Epithelial cell of esophagus (primary cell): ENCODE measurements at regions not wholly inside any gene's neighbourhood (a gene's known extent, or its start where the extent isn't known, plus 50 kb on each side); places are given as distances from the start of the nearest gene placed in this dataset.
"Not testable (repeated sequence)": the region's sequence is repeated elsewhere in the genome, so short reads cannot be mapped to it uniquely, and the experiment has no call there.

Experiments
- DNase-seq: peaks from one replicate; pipeline ENCODE4 v3.0.0; 2010; ENCODE audit warnings: low read depth
- H3K4me3 ChIP-seq: 2 replicates; pipeline ENCODE4 v1.5.1; 2011; ENCODE audit warnings: mild to moderate bottlenecking, low read length, control low read depth
- CTCF ChIP-seq: IDR thresholded peaks from 2 replicates; pipeline ENCODE4 v1.5.1; 2011; ENCODE audit warnings: low read depth, mild to moderate bottlenecking, low read length, control low read depth, inconsistent platforms; ENCODE audit not compliant: insufficient read depth; ENCODE audit errors: missing control alignments

DNA sequence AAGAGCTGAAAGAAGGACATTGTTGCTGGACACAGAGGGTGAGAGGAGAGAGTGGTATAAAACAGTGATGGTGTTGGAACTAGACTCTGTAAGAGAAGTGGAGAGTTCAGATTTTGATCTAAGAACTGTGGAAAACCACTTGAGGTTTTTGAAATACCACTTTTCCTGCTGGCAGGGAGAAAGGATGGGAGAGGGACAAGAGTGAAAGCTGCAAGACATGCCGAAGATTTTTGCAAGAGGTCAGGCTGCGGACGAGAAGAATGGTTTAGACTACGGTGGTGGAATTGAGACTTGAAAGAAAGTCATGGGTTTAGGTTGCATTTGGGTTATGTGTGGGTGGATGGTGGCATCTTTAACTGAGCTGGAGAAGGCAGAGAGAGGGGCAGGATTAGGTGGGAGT lies 202.2 kb upstream of the RPS23 start:
- DNase-seq, result no peak
- no peak overlapping the region for H3K4me3 ChIP-seq
- TF ChIP-seq CTCF, result no peak

DNA sequence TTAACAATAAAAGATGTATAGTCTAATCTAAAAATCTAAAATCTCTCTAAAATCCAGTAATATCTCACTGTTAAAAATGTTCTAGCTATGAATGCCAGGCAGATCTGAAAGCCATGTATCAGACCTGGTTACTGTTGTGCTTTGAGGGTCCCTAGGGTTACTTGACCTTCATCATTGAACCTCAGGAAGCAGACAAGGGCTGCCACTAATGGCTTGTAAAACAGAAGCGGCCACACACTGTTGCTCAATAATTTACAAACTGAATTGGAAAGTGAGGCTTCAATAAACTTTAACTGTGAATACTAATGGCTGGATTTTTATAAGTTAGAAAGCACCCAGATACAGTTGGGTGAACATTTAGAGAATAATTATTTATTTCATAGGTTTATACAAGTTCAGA lies 198.0 kb upstream of the RPS23 start:
- no peak overlapping the region for H3K4me3 ChIP-seq
- no peak for DNase-seq
- TF ChIP-seq CTCF, result no peak

DNA sequence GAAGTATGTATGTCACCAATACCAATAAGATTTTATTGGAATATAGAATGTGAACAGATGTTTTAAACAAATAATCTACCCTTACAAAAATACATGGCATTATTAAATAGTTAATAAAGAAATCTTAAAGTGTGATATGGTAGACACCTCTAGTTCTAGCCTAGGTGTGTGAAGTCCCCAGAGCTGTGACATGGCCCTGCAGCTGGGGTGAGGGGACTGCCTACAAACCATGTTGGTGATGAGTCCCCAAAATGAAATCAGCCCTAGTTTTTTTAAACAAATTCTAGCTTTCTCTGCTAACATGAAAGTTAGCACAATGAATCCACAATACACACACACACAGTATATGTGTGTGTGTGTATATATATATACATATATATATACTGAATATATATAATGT lies 195.1 kb upstream of the RPS23 start:
- no peak for TF ChIP-seq CTCF
- H3K4me3 ChIP-seq, result no peak overlapping the region
- no peak for DNase-seq

- peak; percentile 22 for DNase-seq
- no peak for TF ChIP-seq CTCF
- H3K4me3 ChIP-seq, result no peak overlapping the region
Observed at GRCh38 chr5:82470185-82470994, 192.2 kb upstream of the RPS23 start.

DNA sequence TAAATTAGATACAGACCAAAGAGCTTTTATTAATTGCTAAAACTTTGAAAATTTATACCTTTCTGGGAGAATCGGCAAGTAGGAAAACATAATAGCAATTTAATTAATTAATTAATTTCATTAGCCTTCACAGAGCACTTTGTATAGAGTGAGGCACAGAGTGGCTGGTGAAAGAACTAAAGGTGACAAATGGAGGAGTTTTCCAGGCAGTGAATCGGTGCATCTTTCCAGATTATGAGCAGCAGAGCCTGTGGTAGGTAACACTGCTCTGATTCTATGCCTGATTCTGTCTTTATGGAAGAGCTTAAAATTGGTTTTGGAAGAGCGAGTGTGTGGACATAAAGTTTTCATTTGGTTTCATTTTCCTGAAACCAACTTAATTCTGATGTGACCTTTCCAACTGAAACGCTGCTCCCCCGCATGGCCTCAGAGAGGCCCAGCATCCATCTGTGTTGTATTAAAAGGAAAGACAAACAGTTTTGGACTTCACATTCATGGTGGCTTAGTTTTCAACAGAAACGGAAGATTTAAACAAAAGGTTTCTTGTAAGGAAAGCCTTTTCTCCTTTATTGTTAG lies 188.9 kb upstream of the RPS23 start:
- no peak for DNase-seq
- no peak overlapping the region for H3K4me3 ChIP-seq
- TF ChIP-seq CTCF, result no peak

DNA sequence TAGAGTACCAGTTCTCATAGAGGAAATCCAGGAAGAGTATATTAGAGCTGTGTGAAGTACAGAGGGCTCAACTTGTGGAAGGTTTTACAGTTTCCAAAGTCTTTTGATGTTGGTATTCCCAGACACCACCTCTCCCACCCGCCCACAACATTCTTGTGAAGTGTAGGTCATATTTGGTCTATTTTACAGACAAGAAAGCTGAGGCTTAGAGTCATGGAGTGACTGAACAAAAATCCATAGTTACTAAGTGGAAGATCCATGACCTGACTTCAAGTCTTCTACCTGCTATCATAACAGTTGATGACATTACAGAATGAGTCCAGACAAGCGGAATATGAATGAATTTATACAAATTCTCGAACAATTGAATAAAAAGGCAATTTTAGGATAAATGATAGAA lies 187.1 kb upstream of the RPS23 start:
- DNase-seq, result no peak
- TF ChIP-seq CTCF, result no peak
- H3K4me3 ChIP-seq, result no peak overlapping the region

GRCh38 chr5:82459626-82460025 lies 181.5 kb upstream of the RPS23 start:
- TF ChIP-seq CTCF, result no peak
- H3K4me3 ChIP-seq, result no peak overlapping the region
- no peak for DNase-seq

- DNase-seq, H3K4me3 ChIP-seq: not testable (repeated sequence)
Observed at GRCh38 chr5:82455317-82455716, 177.2 kb upstream of the RPS23 start.
